ENCODE measurements at regions not wholly inside any gene's neighbourhood (a gene's known extent, or its start where the extent isn't known, plus 50 kb on each side); places are given as distances from the start of the nearest gene placed in this dataset.

GRCh38 chr4:142959173-142959572 is 113.1 kb upstream of the INPP4B start:
- Mint-ChIP-seq H3K27me3 (peaks cover 3% of the 10 kb centered on the region), H3K27ac (no peak overlapping the region), H3K4me1 (peaks cover 5% of the 10 kb centered on the region), H3K4me3 (no peak overlapping the region), H3K9me3 (ENCODE audit: insufficient read depth) (no peaks in the 10 kb centered on the region)
- no peaks in the 10 kb centered on the region for H3K4me1 ChIP-seq (ENCODE audit: control insufficient read depth in 2 of 2, insufficient read depth in 2 of 2, low read length in 2 of 2)
- DNase-seq: no peak
- POLR2A ChIA-PET: no interaction called here
- H4K20me1 ChIP-seq (ENCODE audit: control insufficient read depth, insufficient read depth, low read length, poor library complexity, severe bottlenecking): no peaks in the 10 kb centered on the region
- H3K36me3 ChIP-seq (replicated peaks in 1 of 2; ENCODE audit: control extremely low read depth in 1 of 2, control insufficient read depth in 1 of 2, extremely low read depth in 1 of 2, insufficient read depth in 2 of 2, low read length in 1 of 2): no peaks in the 10 kb centered on the region
- no peak for ATAC-seq (ENCODE audit: low read depth)
- intact Hi-C loops (cut with micrococcal nuclease): no loop called here
- H3K27ac ChIP-seq (ENCODE audit: low read length in 2 of 2): no peak overlapping the region
- no peak overlapping the region for H2AFZ ChIP-seq (ENCODE audit: insufficient read depth, low read depth, low read length, poor library complexity, severe bottlenecking)
- no peaks in the 10 kb centered on the region for H3K79me2 ChIP-seq (ENCODE audit: control insufficient read depth, insufficient read depth, low read length)
- no peak overlapping the region for H3K4me2 ChIP-seq (replicated peaks; ENCODE audit: low read depth, low read length, poor library complexity, severe bottlenecking)
- peaks cover 0 to 11% (median 4%) of the 10 kb centered on the region in 3 donors for H3K9me3 ChIP-seq (ENCODE audit: control extremely low read depth in 1 of 3, control insufficient read depth in 2 of 3, insufficient read depth in 1 of 3, low read length in 2 of 3)
- WGBS (ENCODE audit: insufficient coverage): no CpG with 5 or more reads among the region's 1 CpG
- no peak overlapping the region for H3K4me3 ChIP-seq (ENCODE audit: control extremely low read depth in 1 of 5, extremely low read depth in 1 of 5, insufficient read depth in 1 of 5, low read depth in 2 of 5, low read length in 4 of 5)
- TF ChIP-seq EZH2 (IDR thresholded peaks at IDR 0.05; ENCODE audit: borderline replicate concordance, insufficient read depth, low read depth, low read length, poor library complexity, severe bottlenecking): no peak
- no peak for TF ChIP-seq CTCF (IDR thresholded peaks at IDR 0.05)
- no peak overlapping the region for H3K9ac ChIP-seq (ENCODE audit: low read length)
- CTCF ChIA-PET: no interaction called here
- no peaks in the 10 kb centered on the region for H3K27me3 ChIP-seq (replicated peaks in 1 of 4; ENCODE audit: control extremely low read depth in 1 of 4, control insufficient read depth in 3 of 4, insufficient read depth in 4 of 4, low read length in 3 of 4)

DNA sequence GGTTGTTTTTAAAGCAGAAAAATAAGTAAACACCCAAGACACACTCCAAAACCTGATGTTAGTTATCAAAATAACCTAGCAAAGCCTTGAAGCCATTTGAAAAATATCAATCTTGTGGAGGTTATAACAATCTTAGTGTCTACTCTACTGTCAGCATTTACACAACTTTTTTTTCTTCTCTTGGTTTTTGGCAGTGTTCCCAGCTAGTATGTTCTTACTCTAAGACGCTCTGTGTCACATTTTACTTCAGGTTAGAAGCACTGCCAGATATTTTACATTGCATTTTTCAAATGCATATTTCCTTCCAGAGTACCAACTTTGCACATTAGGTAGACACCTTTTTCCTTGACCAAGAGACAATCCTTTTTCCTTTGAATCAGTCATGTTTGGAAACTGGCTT is 114.0 kb upstream of the INPP4B start:
- H3K27ac ChIP-seq (ENCODE audit: low read length in 2 of 2): no peak overlapping the region
- intact Hi-C loops (cut with micrococcal nuclease): no loop called here
- H3K79me2 ChIP-seq (ENCODE audit: control insufficient read depth, insufficient read depth, low read length): no peaks in the 10 kb centered on the region
- DNase-seq (no peak), ATAC-seq (ENCODE audit: low read depth) (no peak)
- Mint-ChIP-seq H3K4me1 (peaks cover 5% of the 10 kb centered on the region), H3K9me3 (ENCODE audit: insufficient read depth) (no peaks in the 10 kb centered on the region), H3K4me3 (no peak overlapping the region), H3K27me3 (peaks cover 4% of the 10 kb centered on the region), H3K27ac (no peak overlapping the region)
- no peaks in the 10 kb centered on the region for H3K4me1 ChIP-seq (ENCODE audit: control insufficient read depth in 2 of 2, insufficient read depth in 2 of 2, low read length in 2 of 2)
- no peaks in the 10 kb centered on the region for H3K27me3 ChIP-seq (replicated peaks in 1 of 4; ENCODE audit: control extremely low read depth in 1 of 4, control insufficient read depth in 3 of 4, insufficient read depth in 4 of 4, low read length in 3 of 4)
- no peaks in the 10 kb centered on the region for H3K36me3 ChIP-seq (replicated peaks in 1 of 2; ENCODE audit: control extremely low read depth in 1 of 2, control insufficient read depth in 1 of 2, extremely low read depth in 1 of 2, insufficient read depth in 2 of 2, low read length in 1 of 2)
- H4K20me1 ChIP-seq (ENCODE audit: control insufficient read depth, insufficient read depth, low read length, poor library complexity, severe bottlenecking): no peaks in the 10 kb centered on the region
- no peak overlapping the region for H3K9ac ChIP-seq (ENCODE audit: low read length)
- ChIA-PET POLR2A (no interaction called here), CTCF (no interaction called here)
- H2AFZ ChIP-seq (ENCODE audit: insufficient read depth, low read depth, low read length, poor library complexity, severe bottlenecking): no peak overlapping the region
- no peak overlapping the region for H3K4me3 ChIP-seq (ENCODE audit: control extremely low read depth in 1 of 5, extremely low read depth in 1 of 5, insufficient read depth in 1 of 5, low read depth in 2 of 5, low read length in 4 of 5)
- peaks cover 0 to 4% (median 3%) of the 10 kb centered on the region in 3 donors for H3K9me3 ChIP-seq (ENCODE audit: control extremely low read depth in 1 of 3, control insufficient read depth in 2 of 3, insufficient read depth in 1 of 3, low read length in 2 of 3)
- TF ChIP-seq CTCF (IDR thresholded peaks at IDR 0.05): no peak
- WGBS (ENCODE audit: insufficient coverage): 46% methylated on average over 1 of the region's 1 CpG
- no peak overlapping the region for H3K4me2 ChIP-seq (replicated peaks; ENCODE audit: low read depth, low read length, poor library complexity, severe bottlenecking)
